ENCODE measurements at regions not wholly inside any gene's neighbourhood (a gene's known extent, or its start where the extent isn't known, plus 50 kb on each side); places are given as distances from the start of the nearest gene placed in this dataset.
"Not testable (repeated sequence)": the region's sequence is repeated elsewhere in the genome, so short reads cannot be mapped to it uniquely, and the experiment has no call there.

DNA sequence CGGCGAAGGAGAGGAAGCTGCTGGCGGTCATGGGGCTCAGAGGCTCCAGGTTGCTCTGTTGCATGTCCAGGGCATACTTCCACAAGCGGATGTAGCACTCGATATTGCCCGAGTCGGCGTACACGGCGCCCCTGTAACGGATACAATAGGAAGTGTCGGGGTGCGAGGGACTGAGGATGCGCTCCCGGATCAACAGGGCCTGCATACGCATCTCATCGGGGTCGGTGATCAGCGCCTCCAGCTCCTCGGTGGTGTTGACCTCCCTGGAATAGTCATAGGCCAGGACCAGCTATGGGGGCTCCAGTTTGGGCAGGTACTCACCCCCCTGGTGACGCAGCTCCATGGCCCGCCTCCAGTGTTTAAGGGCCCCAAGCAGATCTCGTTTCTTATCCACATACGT, 150.8 kb downstream of the POTEC start:
- H3K79me1 ChIP-seq (ENCODE audit: low read depth, low read length); DNase-seq (ENCODE audit: low read depth in 1 of 2, low spot score in 2 of 2); H2BK15ac ChIP-seq (ENCODE audit: low read length); H3K4ac ChIP-seq (replicated peaks; ENCODE audit: insufficient read length, low read depth, low read length); CTCF ChIA-PET (ENCODE audit: partially characterized antibody); H3K56ac ChIP-seq (replicated peaks; ENCODE audit: insufficient read length, low read depth, low read length); H2AFZ ChIP-seq (ENCODE audit: low read length); H2BK20ac ChIP-seq (ENCODE audit: low read length); H2BK5ac ChIP-seq (ENCODE audit: low read depth, low read length); H4K20me1 ChIP-seq (replicated peaks in 1 of 2; ENCODE audit: control insufficient read depth in 1 of 2, insufficient read depth in 2 of 2, low read length in 2 of 2); H3K27me3 ChIP-seq (replicated peaks in 1 of 4; ENCODE audit: control insufficient read depth in 3 of 4, extremely low read depth in 1 of 4, insufficient read depth in 3 of 4, low read length in 3 of 4); H4K5ac ChIP-seq (ENCODE audit: insufficient read length, low read depth, low read length); H4K91ac ChIP-seq (replicated peaks; ENCODE audit: insufficient read length, low read length); POLR2A ChIA-PET (ENCODE audit: partially characterized antibody); H3K4me3 ChIP-seq (ENCODE audit: extremely low read depth in 1 of 4, insufficient read depth in 2 of 4, low read depth in 3 of 4, low read length in 4 of 4); H3K9ac ChIP-seq (replicated peaks in 1 of 4; ENCODE audit: extremely low read depth in 1 of 4, low read depth in 3 of 4, low read length in 3 of 4); H4K8ac ChIP-seq (ENCODE audit: extremely low read depth, insufficient read depth, low read length); H3K36me3 ChIP-seq (ENCODE audit: control insufficient read depth in 2 of 4, insufficient read depth in 4 of 4, low read length in 3 of 4); H2BK120ac ChIP-seq (replicated peaks; ENCODE audit: low read depth, low read length); H3K18ac ChIP-seq (ENCODE audit: extremely low read depth, low read length); H3K27ac ChIP-seq (ENCODE audit: low read depth, low read length); H3K4me1 ChIP-seq (replicated peaks in 1 of 4; ENCODE audit: control insufficient read depth in 3 of 4, insufficient read depth in 4 of 4, low read length in 3 of 4); FAIRE-seq; H2AK5ac ChIP-seq (ENCODE audit: low read depth, low read length); H3K23me2 ChIP-seq (ENCODE audit: low read depth, low read length); H3K4me2 ChIP-seq (ENCODE audit: insufficient read depth in 1 of 2, low read depth in 2 of 2, low read length in 2 of 2); H3K23ac ChIP-seq (ENCODE audit: insufficient read length); H3K14ac ChIP-seq (ENCODE audit: insufficient read length); H3K79me2 ChIP-seq (ENCODE audit: control insufficient read depth in 1 of 2, insufficient read depth in 2 of 2, low read length in 2 of 2); H2BK12ac ChIP-seq (ENCODE audit: low read depth, low read length): not testable (repeated sequence)
- H3K9me3 ChIP-seq (ENCODE audit: insufficient read depth in 2 of 2, low read depth in 1 of 2, low read length in 1 of 2), result peaks cover under 1 to 38% of the 10 kb centered on the region in 2 experiments; a peak in 2 of 4 replicates
- WGBS, 2 experiments (ENCODE audit: extremely low coverage in 1 of 2, insufficient coverage in 1 of 2, insufficient read length in 1 of 2, insufficient replicate concordance in 2 of 2, low coverage in 1 of 2, low lambda C conversion rate in 2 of 2, missing lambda C conversion rate in 1 of 2), result 95% methylated on average over 6 of the region's 24 CpGs; no CpG with 5 or more reads in 1 of the 2 experiments

- DNase-seq (ENCODE audit: low read depth in 1 of 2, low spot score in 2 of 2); H3K23me2 ChIP-seq (ENCODE audit: low read depth, low read length); POLR2A ChIA-PET (ENCODE audit: partially characterized antibody); H3K18ac ChIP-seq (ENCODE audit: extremely low read depth, low read length); H3K4me2 ChIP-seq (ENCODE audit: insufficient read depth in 1 of 2, low read depth in 2 of 2, low read length in 2 of 2); H4K91ac ChIP-seq (replicated peaks; ENCODE audit: insufficient read length, low read length); H4K5ac ChIP-seq (ENCODE audit: insufficient read length, low read depth, low read length); H4K20me1 ChIP-seq (replicated peaks in 1 of 2; ENCODE audit: control insufficient read depth in 1 of 2, insufficient read depth in 2 of 2, low read length in 2 of 2); H2BK15ac ChIP-seq (ENCODE audit: low read length); CTCF ChIA-PET (ENCODE audit: partially characterized antibody); H3K79me2 ChIP-seq (ENCODE audit: control insufficient read depth in 1 of 2, insufficient read depth in 2 of 2, low read length in 2 of 2); H3K56ac ChIP-seq (replicated peaks; ENCODE audit: insufficient read length, low read depth, low read length); H2BK20ac ChIP-seq (ENCODE audit: low read length); H3K36me3 ChIP-seq (ENCODE audit: control insufficient read depth in 2 of 4, insufficient read depth in 4 of 4, low read length in 3 of 4); H2AFZ ChIP-seq (ENCODE audit: low read length); H2BK120ac ChIP-seq (replicated peaks; ENCODE audit: low read depth, low read length); H3K4me3 ChIP-seq (ENCODE audit: extremely low read depth in 1 of 4, insufficient read depth in 2 of 4, low read depth in 3 of 4, low read length in 4 of 4); H3K4ac ChIP-seq (replicated peaks; ENCODE audit: insufficient read length, low read depth, low read length); H2BK5ac ChIP-seq (ENCODE audit: low read depth, low read length); H3K9ac ChIP-seq (replicated peaks in 1 of 4; ENCODE audit: extremely low read depth in 1 of 4, low read depth in 3 of 4, low read length in 3 of 4); H2BK12ac ChIP-seq (ENCODE audit: low read depth, low read length); H2AK5ac ChIP-seq (ENCODE audit: low read depth, low read length); H3K27me3 ChIP-seq (replicated peaks in 1 of 4; ENCODE audit: control insufficient read depth in 3 of 4, extremely low read depth in 1 of 4, insufficient read depth in 3 of 4, low read length in 3 of 4); H3K4me1 ChIP-seq (replicated peaks in 1 of 4; ENCODE audit: control insufficient read depth in 3 of 4, insufficient read depth in 4 of 4, low read length in 3 of 4); FAIRE-seq; H3K27ac ChIP-seq (ENCODE audit: low read depth, low read length); H3K23ac ChIP-seq (ENCODE audit: insufficient read length); H4K8ac ChIP-seq (ENCODE audit: extremely low read depth, insufficient read depth, low read length); H3K79me1 ChIP-seq (ENCODE audit: low read depth, low read length); H3K14ac ChIP-seq (ENCODE audit: insufficient read length): not testable (repeated sequence)
- H3K9me3 ChIP-seq (ENCODE audit: insufficient read depth in 2 of 2, low read depth in 1 of 2, low read length in 1 of 2), result peaks cover 0 to 17% of the 10 kb centered on the region in 2 experiments; a peak in 2 of 4 replicates
- 92% methylated on average over 1 of the region's 1 CpG; no CpG with 5 or more reads in 1 of the 2 experiments for WGBS, 2 experiments (ENCODE audit: extremely low coverage in 1 of 2, insufficient coverage in 1 of 2, insufficient read length in 1 of 2, insufficient replicate concordance in 2 of 2, low coverage in 1 of 2, low lambda C conversion rate in 2 of 2, missing lambda C conversion rate in 1 of 2)
Measured at GRCh38 chr18:14384961-14385360, 158.4 kb downstream of the POTEC start.

All from H1 (cell line).